A549 (cell line): ENCODE measurements at regions not wholly inside any gene's neighbourhood (a gene's known extent, or its start where the extent isn't known, plus 50 kb on each side); places are given as distances from the start of the nearest gene placed in this dataset.

Experiments used
- ATAC-seq, 2 experiments: fragments of 200-7000 bp in 1 of 2; fragments of >200 bp in 1 of 2; cut with Nextera tagmentation in 1 of 2; cut with Tn5 transposase in 1 of 2; 3 replicates each; pipeline versions ENCODE4 v1.8.0 to v1.9.1; 2018 to 2020; ENCODE audit warnings: mild to moderate bottlenecking in 1 of 2, moderate library complexity in 1 of 2
- CTCF ChIA-PET: fragments of 300-600 bp; sonication (Branson Sonifier 250); formaldehyde crosslinking; extraction: SDS; loops from one replicate; lab custom pipeline; 2021; ENCODE audit warnings: antibody characterized with exemption, inconsistent platforms; lab: Yijun Ruan, JAX
- POLR2A ChIA-PET: fragments of 350-600 bp; formaldehyde crosslinking; extraction: SDS; loops from one replicate; lab custom pipeline; 2021; ENCODE audit warnings: antibody characterized with exemption, inconsistent platforms; lab: Yijun Ruan, JAX
- DNase-seq, 2 experiments: peaks; one replicate each; pipeline versions ENCODE4 v3.0.0 to v3.0.0-alpha.2; 2011 to 2016; ENCODE audit warnings: low read depth in 1 of 2, low spot score in 1 of 2
- FAIRE-seq: peaks from 2 replicates; lab custom pipeline; 2011; peaks lifted over from hg19 to GRCh38; lab: Jason Lieb, UNC
- H3K27ac ChIP-seq, 2 experiments: fragments of >200 bp; sonication (Bioruptor Twin); formaldehyde crosslinking; 3 replicates each; pipeline ENCODE4 v1.5.1; 2016 to 2017
- H3K4me1 ChIP-seq: fragments of >200 bp; sonication (Bioruptor Twin); formaldehyde crosslinking; 3 replicates; pipeline ENCODE4 v1.6.1; 2016
- H3K4me2 ChIP-seq: fragments of >200 bp; sonication (Bioruptor Twin); formaldehyde crosslinking; 3 replicates; pipeline ENCODE4 v1.6.1; 2016
- H3K4me3 ChIP-seq: fragments of >200 bp; sonication (Bioruptor Twin); formaldehyde crosslinking; 3 replicates; pipeline ENCODE4 v1.5.1; 2016
- H3K9me3 ChIP-seq: fragments of >200 bp; sonication (Bioruptor Twin); formaldehyde crosslinking; 3 replicates; pipeline ENCODE4 v1.6.1; 2016
- BHLHE40 ChIP-seq: IDR thresholded peaks from 2 replicates; pipeline ENCODE4 v1.6.1; 2012; ENCODE audit warnings: low read depth, low read length, inconsistent platforms
- CBX2 ChIP-seq: fragments of 200-600 bp; sonication (generic); IDR thresholded peaks from 2 replicates; pipeline ENCODE4 v1.6.1; 2016; ENCODE audit warnings: low read depth, mild to moderate bottlenecking, borderline replicate concordance
- CEBPB ChIP-seq, 2 experiments: fragments of >200 bp in 1 of 2; sonication (Bioruptor Twin) in 1 of 2; formaldehyde crosslinking in 1 of 2; IDR thresholded peaks; 2 replicates each; pipeline ENCODE4 v1.6.1; 2012 to 2016
- CHD2 ChIP-seq: fragments of 150-350 bp; IDR thresholded peaks from 2 replicates; pipeline ENCODE4 v1.6.1; 2014; ENCODE audit warnings: low read length; ENCODE audit not compliant: partially characterized antibody
- EHF ChIP-seq: fragments of 250-450 bp; sonication (Bioruptor Pico); IDR thresholded peaks from 2 replicates; pipeline ENCODE4 v1.5.0; 2020; ENCODE audit warnings: mild to moderate bottlenecking
- ESRRA ChIP-seq: fragments of 150-350 bp; IDR thresholded peaks from 2 replicates; pipeline ENCODE4 v1.6.1; 2014; ENCODE audit warnings: mild to moderate bottlenecking, low read length, borderline replicate concordance
- FOSL2 ChIP-seq, 2 experiments: fragments of 450-650 bp in 1 of 2; fragments of >200 bp in 1 of 2; sonication (Bioruptor Twin) in 1 of 2; formaldehyde crosslinking; IDR thresholded peaks; 2 replicates each; pipeline versions ENCODE4 v1.5.0 to v1.6.1; 2016 to 2020; ENCODE audit warnings: mild to moderate bottlenecking in 1 of 2, moderate library complexity in 1 of 2
- FOXS1 ChIP-seq: fragments of 250-450 bp; sonication (Bioruptor Pico); IDR thresholded peaks from 2 replicates; pipeline ENCODE4 v1.5.0; 2020; ENCODE audit warnings: mild to moderate bottlenecking, moderate library complexity
- GATA3 ChIP-seq: IDR thresholded peaks from 2 replicates; pipeline ENCODE4 v1.6.1; 2012; ENCODE audit warnings: borderline replicate concordance
- HDAC2 ChIP-seq: fragments of 200-600 bp; sonication (generic); IDR thresholded peaks from 2 replicates; pipeline ENCODE4 v1.6.1; 2016
- HOXB5 ChIP-seq: fragments of 250-450 bp; sonication (Bioruptor Pico); IDR thresholded peaks from 2 replicates; pipeline ENCODE4 v1.5.0; 2020; ENCODE audit warnings: mild to moderate bottlenecking, moderate library complexity
- KDM1A ChIP-seq: fragments of 200-600 bp; sonication (generic); IDR thresholded peaks from 2 replicates; pipeline ENCODE4 v1.6.1; 2016; ENCODE audit warnings: low read depth, mild to moderate bottlenecking
- MAFK ChIP-seq: fragments of 450-650 bp; IDR thresholded peaks from 2 replicates; pipeline ENCODE4 v1.6.1; 2014; ENCODE audit not compliant: partially characterized antibody
- MAZ ChIP-seq: fragments of 150-350 bp; IDR thresholded peaks from 2 replicates; pipeline ENCODE4 v1.6.1; 2014; ENCODE audit warnings: antibody characterized with exemption, low read depth, low read length, borderline replicate concordance
- MYC ChIP-seq: IDR thresholded peaks from 2 replicates; pipeline ENCODE4 v1.6.1; 2012; ENCODE audit warnings: mild to moderate bottlenecking, inconsistent platforms, low read length, improper control_type of control experiment, borderline replicate concordance
- NPAS2 ChIP-seq: fragments of 250-450 bp; sonication (Bioruptor Pico); IDR thresholded peaks from 2 replicates; pipeline ENCODE4 v1.8.0; 2022; ENCODE audit warnings: mild to moderate bottlenecking, moderate library complexity, borderline replicate concordance
- NR3C1 ChIP-seq: fragments of >200 bp; sonication (Bioruptor Twin); formaldehyde crosslinking; IDR thresholded peaks from 3 replicates; pipeline ENCODE4 v1.6.1; 2017
- PHF8 ChIP-seq: fragments of 200-600 bp; sonication (generic); IDR thresholded peaks from 2 replicates; pipeline ENCODE4 v1.6.1; 2016; ENCODE audit warnings: low read depth, mild to moderate bottlenecking, antibody characterized with exemption, moderate library complexity, borderline replicate concordance
- POLR2A ChIP-seq: IDR thresholded peaks from 2 replicates; pipeline ENCODE4 v1.6.1; 2012; ENCODE audit warnings: mild to moderate bottlenecking, low read length
- RAD21 ChIP-seq, 2 experiments: fragments of >200 bp in 1 of 2; sonication (Bioruptor Twin) in 1 of 2; formaldehyde crosslinking in 1 of 2; IDR thresholded peaks in 1 of 2; conservative IDR thresholded peaks in 1 of 2; 2 replicates in 1 of 2; 3 replicates in 1 of 2; pipeline ENCODE4 v1.6.1; 2012 to 2018; ENCODE audit warnings: inconsistent platforms in 1 of 2
- RCOR1 ChIP-seq: fragments of 150-350 bp; IDR thresholded peaks from 2 replicates; pipeline ENCODE4 v1.6.1; 2014; ENCODE audit warnings: antibody characterized with exemption, low read length, low read depth
- RFX5 ChIP-seq: fragments of 450-650 bp; IDR thresholded peaks from 2 replicates; pipeline ENCODE4 v1.7.1; 2014; ENCODE audit warnings: antibody characterized with exemption, mild to moderate bottlenecking, moderate library complexity
- SMC3 ChIP-seq: fragments of >200 bp; sonication (Bioruptor Twin); formaldehyde crosslinking; IDR thresholded peaks from 3 replicates; pipeline ENCODE4 v1.6.1; 2018; ENCODE audit warnings: inconsistent platforms
- TFCP2L1 ChIP-seq: fragments of 250-450 bp; sonication (Bioruptor Pico); IDR thresholded peaks from 2 replicates; pipeline ENCODE4 v1.5.0; 2021; ENCODE audit warnings: mild to moderate bottlenecking
- ZC3H11A ChIP-seq: fragments of 450-650 bp; IDR thresholded peaks from 2 replicates; pipeline ENCODE4 v1.6.1; 2014; ENCODE audit warnings: antibody characterized with exemption, mild to moderate bottlenecking
- ZFP36 ChIP-seq: fragments of 450-650 bp; IDR thresholded peaks from 2 replicates; pipeline ENCODE4 v1.6.1; 2014; ENCODE audit warnings: borderline replicate concordance; ENCODE audit not compliant: partially characterized antibody
- ZSCAN20 ChIP-seq: fragments of 250-450 bp; sonication (Bioruptor Pico); IDR thresholded peaks from 2 replicates; pipeline ENCODE4 v1.8.0; 2022; ENCODE audit warnings: mild to moderate bottlenecking, moderate library complexity
- TF ChIP-seq, protein P1 (sequence below): fragments of 150-350 bp; IDR thresholded peaks from 2 replicates; pipeline ENCODE4 v1.6.1; 2014; ENCODE audit warnings: low read depth, mild to moderate bottlenecking, low read length
- TF ChIP-seq, protein P2 (sequence below): fragments of 450-650 bp; IDR thresholded peaks from 2 replicates; pipeline ENCODE4 v1.6.1; 2014; ENCODE audit warnings: antibody characterized with exemption
- TF ChIP-seq, protein P3 (sequence below): IDR thresholded peaks from 2 replicates; pipeline ENCODE4 v1.6.1; 2012
- TF ChIP-seq, protein P4 (sequence below): fragments of 250-450 bp; sonication (Bioruptor Pico); IDR thresholded peaks from 2 replicates; pipeline ENCODE4 v1.5.0; 2021; ENCODE audit warnings: mild to moderate bottlenecking, moderate library complexity, borderline replicate concordance

DNA sequence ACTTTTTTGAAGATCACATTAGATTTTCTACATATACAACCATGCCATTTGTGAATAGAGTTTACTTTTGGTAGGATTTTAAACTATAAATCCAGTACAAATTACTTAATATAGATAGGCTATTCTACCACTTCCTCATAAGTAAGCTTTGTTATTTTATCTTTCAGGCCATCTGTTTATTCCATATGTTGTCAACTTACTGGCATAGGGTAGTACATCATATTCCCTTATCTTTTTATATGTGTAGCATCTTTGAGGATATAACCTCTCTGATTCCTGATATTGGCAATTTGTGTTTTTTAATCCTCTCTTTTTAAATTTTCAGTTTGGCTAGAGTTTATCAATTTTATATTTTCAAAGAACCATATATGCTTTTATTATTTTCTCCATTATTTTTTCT lies 515.4 kb downstream of the DIPK2A start (continued):
- no peak for TF ChIP-seq RFX5
- no peak for TF ChIP-seq MAFK
- no peak for TF ChIP-seq CHD2
- TF ChIP-seq ESRRA, result no peak
- no peak for TF ChIP-seq RCOR1
- TF ChIP-seq, protein P1, sequence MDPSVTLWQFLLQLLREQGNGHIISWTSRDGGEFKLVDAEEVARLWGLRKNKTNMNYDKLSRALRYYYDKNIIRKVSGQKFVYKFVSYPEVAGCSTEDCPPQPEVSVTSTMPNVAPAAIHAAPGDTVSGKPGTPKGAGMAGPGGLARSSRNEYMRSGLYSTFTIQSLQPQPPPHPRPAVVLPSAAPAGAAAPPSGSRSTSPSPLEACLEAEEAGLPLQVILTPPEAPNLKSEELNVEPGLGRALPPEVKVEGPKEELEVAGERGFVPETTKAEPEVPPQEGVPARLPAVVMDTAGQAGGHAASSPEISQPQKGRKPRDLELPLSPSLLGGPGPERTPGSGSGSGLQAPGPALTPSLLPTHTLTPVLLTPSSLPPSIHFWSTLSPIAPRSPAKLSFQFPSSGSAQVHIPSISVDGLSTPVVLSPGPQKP, result no peak
- TF ChIP-seq RAD21 (conservative IDR thresholded peaks at IDR 0.05 in 1 of 2, IDR thresholded peaks at IDR 0.05 in 1 of 2), result no peak
- no peak for TF ChIP-seq TFCP2L1 (CRISPR knock-in tag)
- no peak for TF ChIP-seq POLR2A
- TF ChIP-seq BHLHE40, result no peak
- TF ChIP-seq MAZ, result no peak
- no peak for TF ChIP-seq KDM1A

DNA sequence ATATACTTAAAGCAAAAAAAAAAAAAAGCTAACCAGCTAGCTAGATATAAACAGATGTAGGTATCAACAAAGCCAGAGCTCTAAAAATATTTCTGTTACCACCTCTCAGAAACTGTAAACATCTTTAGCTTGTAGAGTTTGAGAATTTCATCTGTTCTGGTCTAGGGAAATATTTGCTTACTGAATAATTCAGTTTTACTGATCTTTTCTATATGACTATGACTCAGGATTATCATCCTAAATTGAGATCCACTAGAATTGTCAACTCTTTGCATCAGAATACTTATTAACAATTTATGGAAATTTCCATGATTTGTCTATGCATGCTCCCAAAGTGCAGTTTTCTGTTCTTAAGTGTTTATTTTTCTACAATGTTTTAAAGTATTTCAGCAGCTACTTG lies 517.3 kb downstream of the DIPK2A start:
- H3K4me2 ChIP-seq, result no peak overlapping the region
- TF ChIP-seq HDAC2 (no peak), KDM1A (no peak), FOSL2 (IDR thresholded peaks at IDR 0.05) (no peak), FOSL2 (CRISPR knock-in tag; IDR thresholded peaks at IDR 0.05) (no peak), MAFK (no peak), HOXB5 (no peak), EHF (no peak), MYC (no peak), PHF8 (no peak), ZSCAN20 (CRISPR knock-in tag) (no peak), ZFP36 (no peak), MAZ (no peak), NR3C1 (no peak), SMC3 (no peak)
- TF ChIP-seq, protein P1, result no peak
- TF ChIP-seq, protein P2, sequence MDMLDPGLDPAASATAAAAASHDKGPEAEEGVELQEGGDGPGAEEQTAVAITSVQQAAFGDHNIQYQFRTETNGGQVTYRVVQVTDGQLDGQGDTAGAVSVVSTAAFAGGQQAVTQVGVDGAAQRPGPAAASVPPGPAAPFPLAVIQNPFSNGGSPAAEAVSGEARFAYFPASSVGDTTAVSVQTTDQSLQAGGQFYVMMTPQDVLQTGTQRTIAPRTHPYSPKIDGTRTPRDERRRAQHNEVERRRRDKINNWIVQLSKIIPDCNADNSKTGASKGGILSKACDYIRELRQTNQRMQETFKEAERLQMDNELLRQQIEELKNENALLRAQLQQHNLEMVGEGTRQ, result no peak
- TF ChIP-seq, protein P3, sequence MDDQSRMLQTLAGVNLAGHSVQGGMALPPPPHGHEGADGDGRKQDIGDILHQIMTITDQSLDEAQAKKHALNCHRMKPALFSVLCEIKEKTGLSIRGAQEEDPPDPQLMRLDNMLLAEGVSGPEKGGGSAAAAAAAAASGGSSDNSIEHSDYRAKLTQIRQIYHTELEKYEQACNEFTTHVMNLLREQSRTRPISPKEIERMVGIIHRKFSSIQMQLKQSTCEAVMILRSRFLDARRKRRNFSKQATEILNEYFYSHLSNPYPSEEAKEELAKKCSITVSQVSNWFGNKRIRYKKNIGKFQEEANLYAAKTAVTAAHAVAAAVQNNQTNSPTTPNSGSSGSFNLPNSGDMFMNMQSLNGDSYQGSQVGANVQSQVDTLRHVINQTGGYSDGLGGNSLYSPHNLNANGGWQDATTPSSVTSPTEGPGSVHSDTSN, result no peak
- no peak overlapping the region for H3K27ac ChIP-seq
- no peak for DNase-seq
- no peak for FAIRE-seq
- CTCF ChIA-PET, result interaction anchor here (0.8 kb wide), 1 partner anchor 69 kb away, joined by 3 read pairs; no protein-coding TSS in a partner anchor
- no peaks in the 10 kb centered on the region for H3K4me1 ChIP-seq
- H3K9me3 ChIP-seq, result no peaks in the 10 kb centered on the region
- POLR2A ChIA-PET, result no interaction called here
- ATAC-seq, result no peak
- H3K4me3 ChIP-seq, result no peak overlapping the region

DNA sequence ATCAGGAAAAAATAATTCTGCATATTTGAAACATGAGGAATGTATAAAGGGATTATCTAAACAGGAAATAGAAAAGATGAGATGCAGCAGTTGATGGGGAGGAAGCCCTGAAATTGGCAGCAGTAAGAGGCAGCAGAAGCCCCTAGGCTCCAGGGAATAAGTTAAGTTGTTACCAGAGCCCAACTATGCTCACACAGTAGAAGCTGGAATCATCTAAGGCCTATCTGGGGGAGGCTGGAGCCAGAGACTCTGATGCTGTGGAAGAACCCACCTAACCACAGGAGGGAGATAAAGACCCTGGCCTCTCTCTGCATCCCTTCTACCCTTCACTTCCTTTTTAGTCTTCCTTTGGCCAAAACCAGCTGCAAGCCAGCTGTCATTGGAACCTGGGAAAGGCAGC lies 519.7 kb downstream of the DIPK2A start:
- ATAC-seq (no peak; a peak in 1 of 6 replicates), FAIRE-seq (no peak), DNase-seq (no peak)
- no peak overlapping the region for H3K4me3 ChIP-seq
- no peak overlapping the region for H3K4me2 ChIP-seq
- POLR2A ChIA-PET, result no interaction called here
- TF ChIP-seq ZC3H11A, result no peak
- TF ChIP-seq PHF8, result no peak
- TF ChIP-seq BHLHE40, result no peak
- TF ChIP-seq ZSCAN20 (CRISPR knock-in tag), result no peak
- TF ChIP-seq NPAS2 (CRISPR knock-in tag), result no peak
- TF ChIP-seq GATA3, result no peak
- TF ChIP-seq MYC, result no peak
- no peak for TF ChIP-seq RAD21 (conservative IDR thresholded peaks at IDR 0.05 in 1 of 2, IDR thresholded peaks at IDR 0.05 in 1 of 2)
- no peak for TF ChIP-seq SMC3
- TF ChIP-seq, protein P4, sequence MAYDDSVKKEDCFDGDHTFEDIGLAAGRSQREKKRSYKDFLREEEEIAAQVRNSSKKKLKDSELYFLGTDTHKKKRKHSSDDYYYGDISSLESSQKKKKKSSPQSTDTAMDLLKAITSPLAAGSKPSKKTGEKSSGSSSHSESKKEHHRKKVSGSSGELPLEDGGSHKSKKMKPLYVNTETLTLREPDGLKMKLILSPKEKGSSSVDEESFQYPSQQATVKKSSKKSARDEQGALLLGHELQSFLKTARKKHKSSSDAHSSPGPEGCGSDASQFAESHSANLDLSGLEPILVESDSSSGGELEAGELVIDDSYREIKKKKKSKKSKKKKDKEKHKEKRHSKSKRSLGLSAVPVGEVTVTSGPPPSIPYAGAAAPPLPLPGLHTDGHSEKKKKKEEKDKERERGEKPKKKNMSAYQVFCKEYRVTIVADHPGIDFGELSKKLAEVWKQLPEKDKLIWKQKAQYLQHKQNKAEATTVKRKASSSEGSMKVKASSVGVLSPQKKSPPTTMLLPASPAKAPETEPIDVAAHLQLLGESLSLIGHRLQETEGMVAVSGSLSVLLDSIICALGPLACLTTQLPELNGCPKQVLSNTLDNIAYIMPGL (CRISPR knock-in tag), result no peak
- no peak for TF ChIP-seq CEBPB (IDR thresholded peaks at IDR 0.05)
- TF ChIP-seq CBX2, result no peak
- TF ChIP-seq FOXS1 (CRISPR knock-in tag), result no peak
- TF ChIP-seq MAZ, result no peak
- H3K27ac ChIP-seq, result no peak overlapping the region
- H3K9me3 ChIP-seq, result no peaks in the 10 kb centered on the region
- CTCF ChIA-PET, result no interaction called here
- no peaks in the 10 kb centered on the region for H3K4me1 ChIP-seq
